Endometrial microvascular endothelial cells (primary cell): ENCODE measurements at regions not wholly inside any gene's neighbourhood (a gene's known extent, or its start where the extent isn't known, plus 50 kb on each side); places are given as distances from the start of the nearest gene placed in this dataset.

Source experiments
- in situ Hi-C: cut with HindIII; loops from 2 replicates; pipeline ENCODE4 v1.10.0; 2017; ENCODE audit warnings: low sequenced_read_pairs, low pct_unique_long_range_greater_than_20kb; ENCODE audit errors: inconsistent ontology term

DNA sequence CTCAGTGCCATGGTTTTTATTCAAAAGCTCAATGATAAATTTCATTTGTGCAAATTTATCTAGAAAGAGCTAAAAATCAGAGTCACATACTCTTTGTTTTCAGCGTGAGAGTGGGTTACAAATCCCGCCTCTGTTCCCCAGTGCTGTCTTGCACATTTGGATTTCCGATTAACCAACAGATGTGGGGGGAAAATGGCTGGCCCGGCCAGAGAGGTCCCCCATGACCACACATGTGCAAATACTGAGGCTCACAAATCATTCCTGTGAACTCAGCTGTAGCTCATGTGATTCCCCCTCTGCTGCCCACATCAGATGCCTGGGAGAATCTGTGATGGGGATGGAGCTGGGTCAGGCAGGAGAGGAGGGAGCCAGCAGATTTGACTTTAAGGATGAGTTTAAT, 168.7 kb downstream of the PAX1 start:
- in situ Hi-C loops: no loop called here

DNA sequence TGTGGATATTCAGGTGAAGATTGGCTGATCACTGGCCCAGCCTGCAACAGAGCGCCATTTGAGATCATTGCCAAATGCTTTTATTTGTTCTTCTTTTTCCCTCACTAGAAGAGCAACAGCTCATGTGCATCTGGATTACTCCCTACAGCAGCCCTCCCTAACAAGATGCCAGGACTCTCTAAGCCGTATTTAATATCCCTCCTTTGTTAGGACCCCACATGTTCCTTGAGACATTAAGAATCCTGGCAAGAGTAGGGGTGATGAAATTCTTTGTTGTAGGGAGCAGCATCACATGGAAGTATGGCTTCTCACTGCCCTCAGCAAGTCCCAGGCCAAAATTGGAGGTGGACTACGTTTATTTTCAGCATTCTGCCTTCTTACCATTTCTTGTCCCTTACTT, 167.8 kb downstream of the PAX1 start:
- in situ Hi-C loops: no loop called here

DNA sequence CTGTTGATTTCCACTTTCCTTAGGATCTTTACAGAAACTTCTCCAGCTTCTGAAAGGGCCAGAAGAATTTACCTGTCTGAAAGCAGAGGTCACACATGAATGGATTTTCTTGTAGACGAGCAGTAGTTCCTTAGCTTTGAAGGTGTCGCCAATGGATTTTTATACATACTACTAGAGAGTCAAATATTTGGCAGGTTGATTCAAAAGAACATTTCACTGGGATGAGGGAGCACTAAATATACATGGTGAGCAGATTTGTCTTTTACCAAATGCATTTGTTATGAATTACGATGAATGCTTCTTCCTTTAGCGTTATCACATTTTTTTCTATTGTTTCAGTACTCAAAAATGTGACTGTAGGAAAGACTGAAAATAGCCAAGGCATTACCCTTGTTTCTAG, 162.3 kb downstream of the PAX1 start:
- in situ Hi-C loops: no loop called here

DNA sequence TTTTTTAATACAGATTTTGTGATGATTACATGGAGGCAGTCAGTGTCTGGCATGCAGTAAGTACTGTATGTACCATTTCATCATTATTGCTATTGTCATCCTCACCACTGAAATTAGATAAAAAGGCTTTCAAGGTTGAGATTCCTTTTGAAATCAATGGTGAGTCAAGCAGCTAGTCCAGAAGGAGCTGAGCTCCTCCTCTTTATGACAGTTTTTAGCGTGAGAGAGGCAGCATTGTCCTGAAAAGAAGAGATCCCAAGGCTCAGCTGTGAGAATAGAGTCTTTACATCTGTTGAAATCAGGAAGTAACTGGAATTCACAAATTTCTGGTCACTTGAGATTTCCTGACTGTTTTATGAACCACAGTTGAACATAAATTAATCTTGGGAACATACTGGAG, 161.9 kb downstream of the PAX1 start:
- in situ Hi-C loops: no loop called here

DNA sequence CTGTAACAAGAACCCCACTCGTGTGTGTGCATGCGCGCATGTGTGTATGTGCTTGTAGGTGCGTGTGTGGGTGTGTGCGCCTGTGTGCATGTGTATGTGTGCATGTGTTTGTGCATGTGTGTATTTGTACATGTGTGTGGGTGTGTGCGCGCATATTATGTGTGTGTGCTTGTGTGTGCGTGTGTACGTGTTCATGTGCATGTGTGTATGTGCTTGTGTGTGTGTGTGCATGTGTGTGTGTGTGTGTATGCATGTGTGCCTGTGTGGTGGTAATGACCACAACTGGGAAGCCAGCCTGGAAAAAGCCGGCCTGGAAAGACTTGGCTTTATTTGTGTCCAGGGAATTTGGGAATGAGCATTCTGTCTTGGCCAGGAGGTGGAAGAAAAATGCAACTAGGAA, 157.5 kb downstream of the PAX1 start:
- in situ Hi-C loops: no loop called here

DNA sequence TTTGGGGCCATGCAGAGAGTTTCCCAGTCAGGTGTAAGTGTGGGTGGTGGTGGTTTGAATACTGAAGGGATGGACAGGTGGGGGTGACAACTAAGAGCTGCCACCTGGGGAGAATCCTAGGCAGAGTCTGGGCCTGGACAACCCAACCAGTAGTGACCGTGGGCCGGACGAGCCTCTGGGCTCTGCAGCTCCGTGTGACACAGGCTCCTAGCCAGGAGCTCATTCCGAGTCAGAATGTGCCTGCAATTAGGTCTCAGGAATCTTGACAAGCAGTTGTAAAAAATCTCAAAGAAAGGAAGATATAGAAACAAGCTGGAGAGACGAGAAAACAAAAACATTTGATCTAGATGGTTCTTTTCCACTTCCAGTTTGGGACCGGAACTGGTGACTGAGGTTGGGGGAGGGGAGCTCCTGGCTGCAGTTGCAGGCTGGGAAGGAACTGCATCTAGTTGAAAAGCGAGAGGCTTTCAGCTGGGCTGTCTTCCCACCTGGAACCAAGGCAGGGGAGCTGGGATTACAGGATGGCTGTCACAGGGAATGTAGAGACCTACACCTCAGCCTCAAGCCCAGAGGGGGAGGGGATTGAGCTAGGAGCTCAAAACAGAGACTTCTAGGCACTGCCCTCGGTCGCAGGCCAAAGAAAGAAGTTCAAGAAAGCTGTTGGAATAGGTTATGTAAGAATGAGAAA, 156.9 kb downstream of the PAX1 start:
- in situ Hi-C loops: no loop called here

DNA sequence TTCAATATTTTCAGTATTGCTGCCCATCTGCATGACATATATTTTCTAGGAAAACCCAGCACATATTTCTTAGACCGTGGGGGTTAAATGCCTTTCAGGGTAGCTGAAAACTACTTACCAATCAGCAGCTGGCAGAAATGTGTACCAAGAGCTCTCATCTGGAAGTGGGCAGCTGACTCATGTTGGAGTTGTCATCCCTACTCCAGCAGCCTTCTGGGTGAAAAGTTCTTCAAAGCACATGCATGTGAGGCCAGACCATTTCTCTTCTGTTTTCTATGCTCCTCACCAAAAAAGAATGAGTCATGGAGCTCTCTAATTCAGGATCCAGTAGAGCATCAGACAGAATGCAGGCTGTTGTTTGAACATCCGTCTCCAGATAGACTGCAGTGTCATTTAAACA, 135.5 kb downstream of the PAX1 start:
- in situ Hi-C loops: no loop called here

DNA sequence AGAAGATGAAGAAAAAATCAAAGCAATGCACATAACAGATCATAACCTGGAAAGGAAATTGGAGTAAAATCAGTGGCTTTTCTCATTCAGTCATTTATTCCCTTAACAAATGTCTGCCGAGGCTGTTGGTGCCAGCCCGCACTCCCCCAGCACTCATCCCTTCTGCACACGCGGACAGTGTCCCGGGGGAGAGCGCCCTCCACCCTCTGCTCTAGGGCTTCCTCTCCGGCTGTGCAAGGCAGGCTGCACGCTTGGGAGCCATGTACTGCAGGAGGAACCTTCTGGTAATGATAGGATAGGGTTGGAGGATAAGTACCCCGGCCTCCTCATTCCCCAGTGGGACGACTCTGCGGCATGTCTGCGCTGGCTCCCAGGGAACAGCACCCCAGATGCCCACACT, 134.5 kb downstream of the PAX1 start:
- in situ Hi-C loops: no loop called here

DNA sequence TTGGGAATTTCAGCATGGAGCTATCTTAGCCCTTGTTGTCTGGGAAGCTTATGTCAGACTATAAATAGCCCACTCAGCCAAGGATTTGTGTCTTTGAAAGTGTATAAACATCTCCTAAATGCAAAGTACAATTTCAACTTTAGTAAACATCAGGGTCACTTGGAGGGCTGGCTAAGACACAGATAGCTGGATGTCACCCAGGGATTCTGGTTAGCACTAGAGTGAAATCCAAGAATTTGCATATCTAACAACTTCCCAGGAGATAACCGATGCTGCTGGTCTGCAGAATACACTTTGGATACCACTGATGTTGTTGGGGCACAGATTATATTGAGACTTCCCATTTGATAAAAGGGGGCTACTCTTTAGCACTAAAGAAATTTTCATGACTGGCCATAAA, 130.9 kb downstream of the PAX1 start:
- in situ Hi-C loops: no loop called here

DNA sequence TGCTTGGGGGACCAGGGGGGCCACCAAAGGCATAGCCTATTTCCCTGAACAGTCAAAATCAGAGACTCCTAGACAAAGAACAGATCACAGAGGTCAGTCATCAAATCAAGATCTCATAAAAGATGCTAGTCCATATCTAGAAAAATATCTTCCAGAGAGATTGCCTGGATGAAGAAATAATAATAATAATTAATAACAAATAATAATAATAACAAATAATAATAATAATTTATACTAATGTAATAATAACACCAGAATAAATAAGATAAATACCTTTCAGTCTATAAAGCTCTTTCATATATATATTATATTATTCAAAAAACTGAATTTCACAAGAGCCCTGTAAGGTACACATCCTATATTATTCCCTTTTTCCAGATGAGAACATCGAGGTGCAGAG, 129.6 kb downstream of the PAX1 start:
- in situ Hi-C loops: no loop called here

DNA sequence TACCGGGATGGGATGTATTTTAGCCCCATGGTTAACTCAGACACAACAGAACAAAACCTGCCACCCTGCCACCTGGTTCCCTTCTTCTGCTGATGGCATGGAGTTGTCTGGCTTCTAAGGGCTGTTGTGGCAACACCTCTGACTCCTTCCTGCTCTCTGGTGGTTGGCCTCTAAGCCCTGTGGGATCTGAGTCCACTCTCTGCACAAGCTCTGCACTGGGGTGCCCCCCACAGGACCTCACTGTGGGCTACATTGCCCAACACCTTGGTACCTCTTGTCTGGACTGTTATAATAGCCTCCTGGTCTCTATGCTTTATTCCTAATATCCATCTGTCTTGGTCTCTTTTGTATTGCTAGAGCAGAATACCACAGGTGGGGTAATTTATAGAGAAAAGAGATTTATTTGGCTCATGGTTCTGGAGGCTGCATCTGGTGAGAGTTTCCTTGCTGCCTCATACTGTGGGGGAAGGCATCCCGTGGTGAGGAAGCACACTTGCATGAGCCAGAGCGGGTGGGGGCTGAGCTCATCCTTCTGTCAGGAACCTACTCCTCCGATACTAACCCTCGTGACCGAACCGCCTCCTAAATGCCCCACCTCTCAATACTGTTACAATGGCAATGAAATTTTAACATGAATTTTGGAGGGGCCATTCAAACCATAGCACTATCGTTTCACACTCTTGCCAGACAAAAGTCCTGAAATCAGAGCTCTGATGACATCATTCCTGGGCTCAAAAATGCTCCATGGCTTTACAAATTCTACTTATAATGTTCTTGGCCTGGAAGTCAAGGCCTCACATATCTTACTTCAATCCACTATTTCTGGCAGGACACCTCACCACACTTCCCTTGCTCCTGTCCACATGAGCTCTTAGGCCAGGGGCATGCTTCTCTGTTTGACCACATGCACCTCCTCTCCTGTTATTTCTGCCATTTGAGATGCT, 127.2 kb downstream of the PAX1 start:
- in situ Hi-C loops: no loop called here

DNA sequence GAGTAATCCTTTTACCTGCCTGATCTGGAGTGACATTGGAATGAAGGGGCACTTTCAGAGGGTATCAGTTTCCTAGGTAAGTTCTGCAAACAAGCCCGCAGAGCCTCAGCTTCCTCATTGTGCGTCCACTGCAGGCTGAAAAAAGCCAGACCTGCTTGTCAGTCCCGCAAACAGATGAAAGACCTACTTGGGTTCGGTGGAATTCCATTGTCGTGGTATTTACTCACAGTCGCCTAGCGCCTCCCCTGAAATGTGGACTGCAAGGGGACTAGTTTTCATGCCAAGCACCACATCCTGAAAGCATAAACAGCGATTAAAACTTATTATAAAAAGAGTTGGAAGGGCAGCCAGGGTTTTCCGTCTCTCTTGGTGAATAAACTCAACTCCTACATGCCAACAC, 121.5 kb downstream of the PAX1 start:
- in situ Hi-C loops: no loop called here

DNA sequence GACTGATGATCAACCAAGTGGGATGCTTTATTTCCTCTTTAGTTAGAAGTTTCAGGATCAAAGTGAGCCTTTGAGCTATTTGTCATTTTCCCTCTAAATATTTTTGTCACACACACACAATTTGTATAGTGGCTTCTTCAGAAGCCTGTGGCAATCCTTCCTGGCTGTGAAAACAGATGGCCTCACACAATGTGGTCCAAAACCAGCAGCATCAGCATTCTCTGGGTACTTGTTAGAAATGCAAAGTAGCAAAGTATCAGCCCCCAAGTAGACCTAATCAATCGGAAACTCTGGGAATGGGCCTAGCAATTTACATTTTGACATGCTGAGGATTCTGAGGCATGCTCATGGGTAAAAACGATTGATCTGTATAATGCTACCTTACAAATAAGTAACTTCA, 115.9 kb downstream of the PAX1 start:
- in situ Hi-C loops: no loop called here

DNA sequence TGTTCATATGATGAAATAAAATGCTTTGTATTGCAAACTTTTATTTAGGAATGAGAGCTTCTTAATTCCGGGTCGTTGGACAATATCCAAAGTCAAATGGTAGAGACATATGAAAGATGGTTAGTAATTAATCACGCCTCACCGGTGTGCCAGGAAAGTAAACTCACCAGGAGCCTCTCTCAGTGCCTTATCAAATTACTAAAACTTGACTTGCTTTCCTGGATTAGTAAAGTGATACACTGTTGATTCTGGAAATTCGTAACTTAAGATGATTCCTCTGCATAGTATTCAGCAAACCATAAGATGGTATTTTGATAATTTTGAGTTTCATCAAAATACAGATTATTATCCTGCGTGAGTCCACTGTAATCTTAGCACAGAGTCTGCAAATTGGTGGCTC, 115.2 kb downstream of the PAX1 start:
- in situ Hi-C loops: no loop called here

DNA sequence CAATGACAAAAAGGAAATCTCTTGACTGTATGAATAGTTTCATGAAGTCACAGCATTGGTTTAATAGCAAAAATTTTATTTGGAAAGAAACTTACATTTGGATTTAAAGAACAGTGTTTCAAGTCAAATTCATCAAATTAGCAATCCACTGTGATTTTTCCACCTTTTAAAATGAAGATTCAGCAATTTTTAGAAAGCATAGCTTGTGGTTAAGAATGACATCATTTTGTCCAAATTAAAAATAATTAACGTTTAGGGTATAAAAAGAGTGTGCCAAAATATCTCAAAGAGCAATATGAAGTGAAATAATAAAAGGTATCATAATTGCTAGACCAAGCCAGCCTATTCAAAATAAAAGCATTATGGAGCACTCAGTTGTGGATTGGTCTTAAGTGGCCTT, 114.6 kb downstream of the PAX1 start:
- in situ Hi-C loops: no loop called here

DNA sequence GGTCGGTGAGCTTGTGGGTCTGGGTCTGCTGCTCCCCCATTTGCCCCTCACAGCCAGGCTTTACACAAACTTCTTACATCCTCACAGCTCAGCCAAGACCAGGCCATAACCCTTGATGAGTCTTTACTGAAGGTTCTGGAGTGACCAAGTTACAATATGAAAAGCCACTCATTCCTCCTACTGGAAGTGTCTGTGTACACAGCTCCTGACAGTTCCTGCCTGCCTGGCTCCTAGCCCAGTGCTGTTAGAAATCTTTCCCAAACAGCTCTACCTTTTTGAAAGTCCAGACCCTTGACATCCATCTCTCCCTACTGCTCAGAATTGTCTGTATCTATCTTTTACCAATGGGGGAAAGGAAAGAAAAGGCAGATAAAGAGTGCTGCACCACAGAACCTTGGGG, 106.9 kb downstream of the PAX1 start:
- in situ Hi-C loops: no loop called here

DNA sequence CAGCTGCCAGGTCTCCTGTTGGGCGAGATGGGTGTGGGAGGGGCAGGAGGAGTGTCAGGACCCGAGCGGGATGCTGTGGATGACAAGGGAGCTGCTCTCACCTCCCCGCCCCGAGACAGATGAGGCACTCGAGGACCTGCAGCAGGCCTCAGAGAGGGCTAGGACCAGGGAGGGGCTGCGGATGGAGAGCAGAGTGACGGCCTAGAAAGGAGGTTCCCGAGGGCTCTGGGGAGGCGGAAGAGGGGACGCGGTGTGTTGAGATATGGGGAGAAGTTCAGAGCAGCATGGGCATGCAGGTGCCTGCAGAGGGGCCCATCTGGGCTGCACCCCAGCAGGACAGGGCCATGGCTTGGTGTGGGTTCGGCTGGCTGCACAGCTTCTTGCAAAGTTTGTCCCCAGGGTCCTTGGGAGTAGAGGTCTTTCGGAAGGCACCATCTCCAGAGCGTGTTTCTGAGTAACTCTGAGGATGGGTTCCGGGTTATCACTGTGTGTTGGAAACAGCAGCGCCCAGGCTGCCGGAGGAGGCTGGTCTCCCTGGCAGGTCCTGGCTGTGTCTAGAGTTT, 104.6 kb downstream of the PAX1 start:
- in situ Hi-C loops: no loop called here

DNA sequence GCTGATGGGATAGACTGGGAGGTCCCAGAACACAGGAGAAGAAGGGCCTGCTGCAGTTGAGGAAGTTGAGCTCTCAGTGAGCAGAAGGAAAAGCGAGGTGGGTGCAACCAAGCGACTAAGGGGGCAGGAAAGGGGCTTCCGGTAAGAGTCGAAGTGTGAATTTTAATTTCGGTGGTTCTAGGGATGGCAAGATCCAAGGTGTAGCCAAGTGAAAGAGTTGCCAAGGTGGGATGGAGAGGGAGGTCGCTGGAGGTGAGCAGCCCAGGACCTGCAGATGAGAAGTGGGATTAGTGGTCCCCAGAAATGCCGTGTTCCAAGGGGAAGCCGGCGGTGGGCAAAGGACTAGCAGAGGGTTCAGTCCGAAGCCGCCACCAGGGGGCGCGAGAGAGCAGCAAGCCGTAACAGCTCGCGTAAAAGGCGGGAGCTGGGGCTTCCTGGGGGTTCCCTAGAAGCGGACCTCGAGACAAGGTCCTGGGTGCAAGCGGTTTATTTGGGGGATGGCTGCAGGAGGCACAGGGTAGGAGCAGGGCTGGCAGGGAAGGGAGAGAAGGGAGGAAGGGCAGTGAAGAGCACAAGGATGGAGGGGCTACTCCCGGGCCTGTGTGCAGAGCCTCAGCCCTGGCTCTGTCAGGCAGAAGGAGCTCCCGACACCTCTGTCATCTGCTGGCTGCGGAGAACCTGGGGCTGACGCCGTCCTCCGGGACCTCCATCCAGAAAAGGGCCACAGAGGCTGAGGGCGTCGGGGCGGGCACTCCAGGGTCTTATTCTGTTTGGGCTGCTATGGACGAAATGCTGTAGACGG, 103.6 kb downstream of the PAX1 start:
- in situ Hi-C loops: no loop called here

DNA sequence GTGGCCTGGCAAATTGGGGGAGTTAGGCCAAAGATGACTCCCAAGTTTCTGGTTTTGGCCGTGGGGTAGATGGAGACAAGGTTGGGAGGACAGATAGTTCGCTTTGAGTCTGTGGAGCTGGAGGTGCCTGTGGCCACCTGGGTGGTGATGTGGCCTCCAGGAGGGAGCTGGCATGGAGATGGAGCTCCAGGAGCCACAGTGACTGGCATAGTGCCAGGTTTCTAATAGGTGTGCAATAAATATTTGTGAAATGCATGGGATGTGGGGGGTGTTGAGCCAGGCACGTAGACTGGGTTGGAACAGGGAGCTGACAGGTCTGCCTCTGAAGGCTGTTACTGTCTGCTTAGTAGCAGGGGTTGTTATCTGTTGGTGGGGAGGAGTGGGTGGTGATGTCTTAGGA, 102.7 kb downstream of the PAX1 start:
- in situ Hi-C loops: no loop called here
